ENCODE measurements at regions not wholly inside any gene's neighbourhood (a gene's known extent, or its start where the extent isn't known, plus 50 kb on each side); places are given as distances from the start of the nearest gene placed in this dataset.
"Not testable (repeated sequence)": the region's sequence is repeated elsewhere in the genome, so short reads cannot be mapped to it uniquely, and the experiment has no call there.

DNA sequence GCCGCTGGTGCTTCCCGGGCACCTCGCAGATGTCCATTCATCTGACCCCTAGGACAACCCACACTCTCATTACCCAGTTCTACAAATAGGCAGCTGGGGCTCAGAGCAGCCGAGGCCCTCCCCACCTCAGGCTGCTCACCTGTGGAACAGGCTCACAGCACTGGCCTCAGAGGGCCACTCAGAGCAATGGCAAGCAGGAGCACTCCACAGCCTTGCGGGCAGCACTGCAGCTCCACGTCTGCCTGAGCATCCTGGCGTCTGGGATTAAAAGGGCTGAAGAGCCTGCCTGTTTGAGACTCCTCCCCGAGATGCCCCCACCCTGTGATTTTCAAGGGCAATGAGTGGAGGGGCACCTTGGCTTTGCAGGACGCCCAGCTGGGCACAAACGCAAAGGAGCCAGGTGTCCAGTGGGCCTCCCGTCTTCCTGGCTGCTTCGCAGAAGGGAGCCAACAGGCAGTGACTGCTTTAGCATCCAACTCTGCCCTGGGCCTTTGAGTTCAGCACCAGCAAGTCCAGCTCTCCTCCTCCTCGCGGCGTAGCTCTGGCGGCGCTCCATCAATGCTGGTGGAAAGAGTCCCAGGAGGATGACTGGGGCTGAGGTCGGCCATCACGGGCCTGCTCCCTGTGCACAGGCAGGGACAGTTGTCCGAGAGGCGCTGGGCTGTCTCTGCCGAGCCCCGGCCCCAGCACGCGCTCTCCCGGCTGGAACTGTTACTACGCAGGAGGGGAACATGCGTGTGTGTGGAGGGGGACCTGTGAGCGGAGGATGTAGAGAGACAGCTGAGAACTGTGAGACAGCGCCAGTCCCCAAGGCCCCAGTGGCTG is 297.2 kb downstream of the NDUFA10 start:
- DNase-seq (ENCODE audit: low read depth): no peak

DNA sequence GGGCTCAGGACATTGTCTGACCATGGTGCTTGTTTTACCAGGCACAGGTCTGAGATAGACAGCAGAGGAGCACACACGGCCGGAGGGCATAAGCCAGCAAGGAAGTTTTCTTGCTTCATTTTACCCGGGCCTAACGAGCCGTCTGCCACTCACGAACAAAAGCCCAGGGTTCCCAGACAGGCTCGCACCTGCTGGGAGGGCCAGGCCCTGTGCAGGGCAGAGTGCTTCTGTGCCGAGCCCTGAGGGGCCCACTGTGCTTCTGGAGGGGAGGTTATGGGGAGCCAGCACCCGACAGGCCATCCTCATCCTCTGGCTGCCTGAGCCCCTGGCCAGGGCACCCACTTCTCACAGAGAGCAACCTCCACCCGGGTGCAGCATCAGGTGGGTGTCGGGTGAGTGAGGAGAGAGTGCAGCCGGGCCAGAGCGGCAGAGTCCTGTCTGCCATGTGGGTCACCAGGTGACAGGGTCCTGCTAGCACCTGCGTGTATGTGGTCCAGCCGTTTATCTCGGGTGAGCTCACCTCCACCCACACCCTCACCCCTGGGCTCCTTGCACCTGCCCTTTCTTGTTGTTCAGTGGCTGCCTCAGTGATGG is 297.9 kb downstream of the NDUFA10 start:
- no peak for DNase-seq (ENCODE audit: low read depth)

DNA sequence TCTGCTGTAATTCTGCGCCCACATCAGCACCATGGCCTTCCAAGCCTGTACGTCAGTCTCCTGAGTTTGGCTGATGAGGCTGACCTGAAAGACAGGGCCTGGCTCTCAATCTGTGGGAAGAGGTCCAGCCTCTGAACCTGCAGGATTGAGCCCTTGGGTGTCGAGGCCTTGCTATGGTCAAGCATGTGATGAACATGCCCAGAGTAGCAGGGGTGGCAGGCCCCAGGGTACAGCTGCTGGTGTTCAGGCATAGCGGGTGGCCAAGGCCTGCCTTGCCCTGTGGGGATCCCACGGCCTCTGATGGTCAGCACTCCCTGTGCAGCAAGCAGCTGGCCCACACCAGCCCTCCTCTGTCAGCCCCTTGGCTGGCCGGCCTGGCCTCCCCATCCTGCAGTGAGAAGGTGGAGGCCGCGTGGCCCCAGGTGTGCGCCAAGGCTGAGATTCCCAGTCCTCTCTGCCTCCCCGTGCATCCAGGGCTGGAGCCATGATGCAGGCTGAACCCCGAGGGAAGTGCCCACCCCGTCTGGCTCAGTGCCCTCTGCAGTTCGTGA is 298.4 kb downstream of the NDUFA10 start:
- no peak for DNase-seq (ENCODE audit: low read depth)

DNA sequence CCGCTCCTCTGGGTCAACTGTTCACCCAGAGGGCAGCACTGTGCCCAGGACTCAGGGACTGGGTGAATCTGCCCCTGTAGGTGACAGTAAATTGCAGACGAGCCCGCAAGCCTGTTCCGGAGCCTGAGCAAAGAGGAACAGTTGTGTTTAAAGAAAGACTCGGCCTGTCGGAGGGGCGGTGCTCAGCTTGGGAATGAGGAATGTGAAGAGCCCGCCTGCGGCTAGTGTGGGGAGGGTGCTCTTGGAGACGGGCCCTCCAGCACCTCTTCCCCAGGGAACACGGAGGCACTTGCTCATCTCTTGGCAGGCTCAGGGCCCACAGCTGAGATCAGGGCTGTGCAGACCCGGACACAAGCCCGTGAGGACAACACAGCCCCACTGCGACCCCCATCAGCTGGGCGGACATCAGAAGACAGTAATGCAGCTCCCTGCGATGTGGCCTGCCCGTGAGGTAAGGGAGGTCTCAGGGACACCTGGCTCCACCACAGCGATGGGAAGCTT is 299.0 kb downstream of the NDUFA10 start:
- DNase-seq (ENCODE audit: low read depth): no peak

DNA sequence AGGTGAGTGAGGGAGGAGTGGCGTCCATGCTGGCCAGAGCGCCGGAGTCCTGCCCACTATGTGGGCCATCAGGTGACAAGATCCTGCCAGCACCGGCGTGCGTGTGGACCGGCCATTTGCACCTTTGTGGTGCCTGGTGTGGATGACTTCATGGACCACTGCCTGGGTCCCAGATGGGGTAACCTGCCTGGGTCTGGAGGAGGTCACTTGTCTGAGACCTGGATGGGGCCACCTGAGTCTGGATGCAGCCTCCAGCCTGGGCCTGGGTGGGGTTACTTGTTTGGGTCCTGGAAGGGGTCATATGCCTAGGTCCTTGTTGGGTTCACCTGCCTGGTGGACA is 299.6 kb downstream of the NDUFA10 start:
- no peak for DNase-seq (ENCODE audit: low read depth)

DNA sequence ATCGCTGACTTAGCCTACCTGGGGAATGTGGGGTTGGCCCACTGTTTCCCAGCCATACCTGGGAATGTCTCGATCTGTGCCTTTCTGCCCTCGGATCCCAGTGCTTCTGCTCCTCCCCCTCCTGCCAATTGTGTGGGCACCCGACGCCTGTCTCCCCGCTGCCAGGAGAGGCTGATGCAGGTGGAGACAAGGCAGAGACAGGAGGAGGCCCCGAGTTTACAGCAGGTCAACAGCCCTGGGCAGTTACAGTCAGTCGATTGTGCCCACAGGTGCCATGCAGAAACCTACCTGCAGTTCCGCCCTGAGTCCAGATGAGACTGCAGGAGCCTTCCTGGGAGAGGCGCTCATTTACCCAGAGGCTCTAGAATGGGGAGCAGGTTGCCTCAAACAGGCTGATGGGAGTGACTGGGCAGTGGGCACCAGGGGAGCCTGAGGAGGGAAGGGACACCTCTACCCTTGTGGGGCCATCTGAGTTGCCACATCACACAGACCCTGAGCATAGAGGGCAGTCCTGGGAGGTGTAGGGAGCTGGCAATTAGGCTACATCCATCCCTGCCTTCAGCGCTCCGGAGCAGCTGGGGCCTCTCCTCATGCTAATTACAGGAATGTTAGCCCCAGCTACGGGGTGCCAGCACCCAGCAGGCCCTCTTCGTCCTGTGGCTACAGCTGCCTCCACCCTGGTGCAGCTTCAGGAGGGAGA is 300.1 kb downstream of the NDUFA10 start:
- DNase-seq (ENCODE audit: low read depth): no peak

DNA sequence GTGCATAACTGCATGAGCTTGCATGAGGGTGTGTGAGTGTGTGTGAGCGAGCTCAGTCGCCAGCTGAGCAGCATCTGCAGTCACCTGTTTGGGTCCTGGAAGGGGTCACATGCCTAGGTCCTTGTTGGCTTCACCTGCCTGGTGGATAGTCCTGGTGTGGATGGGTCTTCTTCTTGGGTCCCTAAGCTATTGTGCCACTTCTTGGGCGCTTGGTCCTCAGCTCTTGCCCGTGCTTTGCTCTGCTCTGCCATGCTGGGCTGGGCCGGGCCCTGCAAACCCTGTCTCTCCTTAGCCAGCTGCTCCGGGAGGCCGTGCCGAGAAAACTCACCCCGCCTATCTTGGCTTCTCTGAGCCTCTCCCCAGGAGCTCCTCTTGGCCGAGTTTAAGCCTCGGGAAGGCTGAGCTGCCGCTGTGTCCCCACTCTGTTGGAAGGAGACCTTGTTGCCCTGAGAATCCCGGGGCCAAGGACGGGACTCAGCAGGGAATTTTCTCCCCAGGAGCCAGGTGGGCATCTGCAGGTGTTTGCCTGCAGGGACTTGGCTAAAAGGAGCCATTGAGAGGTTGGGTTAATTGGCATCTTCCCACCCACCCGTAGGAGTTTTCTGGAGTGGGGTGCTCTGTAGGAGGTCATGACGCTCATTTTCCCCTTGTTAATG is 300.8 kb downstream of the NDUFA10 start:
- DNase-seq (ENCODE audit: low read depth): no peak

DNA sequence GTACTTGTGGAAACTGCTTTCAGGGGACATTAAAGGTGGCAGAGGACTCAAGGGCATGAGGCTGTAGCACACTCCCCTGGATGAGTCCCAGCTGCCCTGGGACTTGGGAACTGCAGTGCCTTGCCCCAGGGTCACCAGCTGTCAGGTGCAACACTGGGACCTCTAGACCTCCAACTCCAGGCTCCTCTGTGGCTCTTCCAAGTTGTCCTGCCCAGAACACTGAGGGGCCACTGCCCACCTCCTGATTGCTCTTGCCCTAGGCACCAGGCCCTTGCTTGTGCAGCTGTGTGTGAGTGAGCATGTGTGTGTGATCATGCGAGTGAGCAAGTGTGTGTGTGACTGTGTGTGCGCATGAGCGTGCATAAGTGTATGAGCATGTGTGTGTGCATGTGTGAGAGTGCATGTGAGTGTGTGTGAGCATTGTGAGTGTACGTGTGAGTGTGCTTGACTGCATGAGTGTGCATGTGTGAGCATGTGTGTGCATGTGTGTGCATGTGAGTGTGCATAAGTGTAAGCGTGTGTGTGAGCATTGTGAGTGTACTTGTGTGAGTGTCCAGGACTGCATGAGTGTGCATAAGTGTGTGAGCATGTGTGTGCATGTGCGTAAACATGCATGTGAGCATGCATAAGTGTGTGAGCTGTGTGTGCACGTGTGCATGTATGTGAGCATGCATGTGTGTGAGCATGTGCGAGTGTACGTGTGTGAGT is 301.5 kb downstream of the NDUFA10 start:
- no peak for DNase-seq (ENCODE audit: low read depth)

DNA sequence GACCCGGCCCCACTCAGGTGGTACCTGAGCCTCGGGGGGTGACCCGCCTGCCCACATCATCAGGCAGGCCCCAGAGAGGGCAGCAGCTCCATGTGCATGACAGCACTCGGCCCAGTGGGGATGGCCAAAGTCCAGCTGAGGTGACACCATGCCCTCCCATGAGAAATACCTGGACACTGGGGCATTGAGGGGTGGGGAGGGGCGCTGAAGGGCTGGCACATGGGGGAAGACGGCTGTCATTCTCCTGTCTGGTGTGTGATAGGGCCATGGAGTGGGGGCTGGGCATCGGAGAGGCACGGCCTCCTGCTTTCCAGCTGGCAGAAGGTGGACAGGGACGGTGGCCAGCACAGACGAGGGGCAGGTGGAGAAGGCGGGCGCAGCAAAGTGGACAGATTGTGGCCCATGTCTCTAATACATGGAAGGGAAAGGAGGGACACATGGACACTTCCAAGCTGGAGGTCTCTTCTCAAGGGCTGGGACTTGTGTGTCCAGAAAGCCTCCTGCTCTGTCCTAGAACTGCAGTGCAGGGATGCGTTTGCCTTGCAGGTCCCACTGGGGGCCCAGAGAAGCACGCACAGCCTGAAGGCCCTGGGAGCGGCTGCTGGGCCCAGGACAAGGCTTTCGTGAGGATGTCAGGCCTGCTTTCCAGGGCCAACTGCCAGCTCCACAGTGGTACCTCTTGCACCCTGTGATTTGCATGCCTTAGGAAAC is 302.2 kb downstream of the NDUFA10 start:
- DNase-seq (ENCODE audit: low read depth): no peak

DNA sequence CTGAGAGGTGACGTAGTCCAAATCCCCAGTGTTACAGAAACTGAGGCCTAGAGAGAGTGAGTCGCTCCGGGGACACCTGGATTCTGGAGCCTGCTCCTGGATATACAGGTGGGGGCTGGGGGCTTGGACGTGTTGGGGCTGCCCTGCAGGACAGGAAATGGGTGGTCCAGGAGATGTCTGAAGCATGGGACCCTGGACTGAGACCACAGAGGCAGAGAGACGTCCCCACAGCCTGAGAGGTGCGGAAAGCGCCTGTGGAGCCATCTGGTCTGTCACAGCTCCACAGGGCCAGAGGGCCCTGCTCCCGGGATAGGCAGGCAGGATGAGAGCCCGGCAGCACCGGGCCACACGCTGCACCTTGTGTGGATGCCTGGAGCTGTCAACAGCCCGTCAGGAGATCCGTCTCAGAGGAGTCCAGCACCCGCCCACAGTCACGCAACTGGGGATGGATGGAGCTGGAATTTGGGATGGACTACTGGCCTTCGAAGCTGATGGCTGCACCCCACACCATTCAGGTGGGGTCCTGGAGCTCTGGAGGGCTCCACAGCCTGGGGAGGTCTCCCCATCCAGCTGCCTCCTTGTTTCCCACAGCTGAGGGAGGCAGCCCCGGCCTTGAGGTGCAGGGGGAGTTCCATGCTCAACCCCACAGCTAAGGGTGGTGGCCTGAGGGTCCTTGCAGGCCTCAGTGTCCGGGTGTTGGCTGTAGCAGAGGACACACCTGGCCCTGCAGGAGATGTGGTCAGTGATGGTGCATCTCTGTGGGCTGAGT is 303.0 kb downstream of the NDUFA10 start:
- no peak for DNase-seq (ENCODE audit: low read depth)

DNA sequence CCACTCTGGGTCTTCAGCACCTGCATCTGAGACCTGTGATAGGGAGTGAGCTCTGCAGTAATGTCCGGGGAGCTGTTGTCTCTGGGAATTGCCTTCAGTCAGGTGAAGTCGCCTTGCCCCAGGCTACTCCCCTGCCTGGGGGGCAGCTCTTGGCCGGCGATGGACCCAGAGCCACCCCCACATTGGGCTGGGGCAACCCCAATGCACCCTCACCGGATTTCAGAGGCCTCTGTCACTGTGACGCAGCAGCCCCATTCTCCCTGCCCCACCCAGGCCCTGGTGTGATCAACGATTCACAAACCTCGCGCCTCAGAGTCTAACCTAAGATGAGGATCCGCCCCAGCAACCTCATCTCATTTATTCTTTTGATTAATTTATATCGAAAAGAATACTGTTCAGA is 303.6 kb downstream of the NDUFA10 start:
- DNase-seq (ENCODE audit: low read depth): no peak

DNA sequence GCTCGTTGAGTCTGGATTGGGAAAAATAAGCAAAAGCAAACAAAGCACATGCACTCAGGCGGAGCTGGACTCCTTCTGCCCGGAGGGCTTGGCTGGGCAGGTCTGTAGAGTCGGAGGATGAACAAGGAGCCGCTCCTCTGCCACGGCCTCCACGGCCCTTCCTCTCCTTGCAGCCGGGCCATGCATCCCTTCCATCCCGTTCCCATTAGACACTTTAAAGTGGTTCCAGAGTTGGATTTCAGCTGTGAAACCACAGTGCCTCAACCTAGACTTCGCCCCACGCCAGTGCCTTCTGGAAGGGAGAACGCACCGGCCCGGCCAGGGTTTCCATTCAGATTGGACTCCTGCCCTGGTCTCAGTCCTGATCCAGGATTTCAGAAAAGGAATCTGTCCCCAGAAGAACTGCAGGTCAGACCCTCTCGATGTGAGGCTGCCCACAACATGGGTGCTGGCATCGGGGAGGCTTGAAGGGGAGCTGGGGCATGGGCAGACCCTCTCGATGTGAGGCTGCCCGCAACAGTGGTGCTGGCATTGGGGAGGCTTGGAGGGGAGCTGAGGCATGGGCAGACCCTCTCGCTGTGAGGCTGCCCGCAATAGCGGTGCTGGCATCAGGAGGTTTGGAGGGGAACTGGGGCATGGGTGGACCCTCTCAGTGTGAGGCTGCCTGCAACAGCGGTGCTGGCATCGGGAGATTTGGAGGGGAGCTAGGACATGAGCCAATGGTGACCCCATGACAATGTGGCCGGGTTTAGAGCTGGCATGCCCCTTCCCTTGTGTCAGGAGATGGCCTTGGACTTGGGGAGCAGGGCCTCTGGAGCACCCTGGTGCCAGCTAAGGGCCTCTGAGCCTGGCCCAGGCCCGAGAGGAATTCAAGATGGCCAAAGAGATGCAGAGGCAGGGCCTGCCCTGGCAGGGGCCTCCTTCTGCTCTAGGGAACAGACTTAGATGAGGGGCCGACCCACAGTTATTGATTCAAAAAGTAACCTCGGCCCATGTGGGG is 304.5 kb downstream of the NDUFA10 start:
- DNase-seq (ENCODE audit: low read depth): no peak

DNA sequence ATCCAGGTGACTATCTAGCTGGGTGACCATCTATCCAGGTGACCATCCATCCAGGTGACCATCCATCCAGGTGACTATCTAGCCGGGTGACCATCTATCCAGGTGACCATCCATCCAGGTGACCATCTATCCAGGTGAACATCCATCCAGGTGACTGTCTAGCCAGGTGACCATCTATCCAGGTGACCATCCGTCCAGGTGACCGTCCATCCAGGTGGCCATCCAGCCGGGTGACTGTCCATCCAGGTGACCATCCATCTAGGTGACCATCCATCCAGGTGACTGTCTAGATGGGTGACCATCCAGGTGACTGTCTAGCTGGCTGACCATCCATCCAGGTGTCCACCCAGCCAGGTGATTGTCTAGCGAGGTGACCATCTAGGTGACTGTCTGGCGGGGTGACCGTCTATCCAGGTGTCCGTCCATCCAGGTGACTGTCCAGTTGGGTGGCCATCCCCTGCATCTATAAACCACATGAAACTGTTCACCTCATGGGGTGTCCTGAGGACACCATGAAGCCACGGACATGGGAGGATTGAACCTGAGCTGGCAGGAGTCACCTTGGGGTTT is 305.3 kb downstream of the NDUFA10 start:
- no peak for DNase-seq (ENCODE audit: low read depth)

DNA sequence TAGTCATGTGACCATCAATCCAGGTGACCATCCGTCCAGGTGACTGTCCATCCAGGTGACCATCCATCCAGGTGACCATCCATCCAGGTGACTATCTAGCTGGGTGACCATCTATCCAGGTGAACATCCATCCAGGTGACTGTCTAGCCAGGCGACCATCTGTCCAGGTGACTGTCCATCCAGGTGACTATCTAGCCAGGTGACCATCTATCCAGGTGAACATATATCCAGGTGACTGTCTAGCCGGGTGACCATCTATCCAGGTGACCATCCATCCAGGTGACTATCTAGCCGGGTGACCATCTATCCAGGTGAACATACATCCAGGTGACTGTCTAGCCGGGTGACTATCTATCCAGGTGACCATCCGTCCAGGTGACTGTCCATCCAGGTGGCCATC is 306.2 kb downstream of the NDUFA10 start:
- DNase-seq (ENCODE audit: low read depth): not testable (repeated sequence)

DNA sequence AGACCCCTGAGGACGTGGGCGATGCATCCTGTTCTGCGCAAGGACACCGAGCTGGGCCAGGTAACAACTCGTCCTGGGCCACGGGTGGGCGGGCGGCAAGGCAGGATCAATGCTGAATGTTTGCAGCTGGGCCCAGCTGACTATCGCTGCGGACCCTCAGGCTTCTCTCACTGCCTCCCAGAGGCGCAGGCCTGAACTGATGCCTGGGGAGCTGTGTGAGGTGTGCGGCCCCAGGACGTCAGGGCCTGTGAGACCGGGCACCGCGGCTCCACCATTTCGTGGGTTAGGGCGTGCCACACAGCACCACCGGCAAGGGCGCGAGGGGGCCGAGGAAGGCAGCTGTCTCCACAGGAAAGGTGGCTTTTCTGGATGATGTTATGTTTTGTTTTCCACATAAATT is 307.4 kb downstream of the NDUFA10 start:
- DNase-seq (ENCODE audit: low read depth): no peak

DNA sequence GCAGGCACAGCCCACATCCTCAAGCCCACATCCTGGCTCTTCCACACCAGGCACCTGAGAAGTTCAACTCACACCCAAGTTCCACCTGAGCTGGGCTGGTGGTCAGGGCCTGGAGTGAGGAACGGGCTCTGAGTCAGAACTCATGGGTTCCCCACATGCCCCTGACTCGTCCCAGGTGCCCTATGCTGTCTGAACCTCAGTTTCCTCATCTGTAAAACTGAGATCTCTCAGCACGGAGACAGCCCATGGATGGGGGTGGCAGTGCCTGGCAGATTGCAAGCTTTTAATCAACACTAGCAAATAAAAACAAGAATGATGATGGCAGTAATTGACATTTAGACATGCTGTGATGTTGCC is 307.8 kb downstream of the NDUFA10 start:
- DNase-seq (ENCODE audit: low read depth): no peak

DNA sequence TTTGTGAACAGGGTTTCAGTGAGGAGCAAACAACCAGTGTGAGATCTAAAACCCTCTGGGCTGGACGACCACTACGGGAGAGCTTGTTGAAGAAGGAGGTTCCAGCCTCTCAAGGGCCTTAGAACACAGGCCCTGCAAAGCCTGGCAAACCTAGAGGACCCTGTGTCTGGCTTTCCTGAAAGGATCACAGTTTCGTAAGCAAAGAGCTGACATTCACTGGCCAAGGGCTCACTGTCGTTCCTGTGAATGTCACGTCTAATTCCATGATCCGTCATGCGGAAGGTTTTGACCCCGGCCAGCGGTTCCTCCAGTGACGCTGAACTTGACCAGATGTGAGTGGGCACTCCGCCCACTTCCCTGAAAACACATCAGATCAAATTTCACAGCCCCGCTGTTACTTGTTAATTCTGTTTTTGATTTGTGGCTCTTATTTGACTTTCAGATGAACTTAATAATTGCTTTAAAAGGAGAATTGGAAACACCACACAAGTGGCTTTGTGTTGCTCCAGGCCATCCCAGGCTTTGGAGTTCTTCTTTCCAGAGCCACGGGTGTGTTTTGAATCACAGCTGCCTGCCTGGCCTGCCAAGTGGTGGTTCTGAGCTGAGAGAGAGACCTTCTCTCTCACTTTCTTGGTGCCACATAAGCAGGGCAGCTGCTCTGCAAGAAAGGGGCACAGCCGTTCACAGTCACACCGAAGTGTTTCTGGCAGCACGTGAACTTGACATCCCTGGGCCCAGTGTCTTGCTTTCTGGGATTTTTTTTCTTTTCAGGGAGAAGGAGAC is 308.4 kb downstream of the NDUFA10 start:
- DNase-seq (ENCODE audit: low read depth): no peak

DNA sequence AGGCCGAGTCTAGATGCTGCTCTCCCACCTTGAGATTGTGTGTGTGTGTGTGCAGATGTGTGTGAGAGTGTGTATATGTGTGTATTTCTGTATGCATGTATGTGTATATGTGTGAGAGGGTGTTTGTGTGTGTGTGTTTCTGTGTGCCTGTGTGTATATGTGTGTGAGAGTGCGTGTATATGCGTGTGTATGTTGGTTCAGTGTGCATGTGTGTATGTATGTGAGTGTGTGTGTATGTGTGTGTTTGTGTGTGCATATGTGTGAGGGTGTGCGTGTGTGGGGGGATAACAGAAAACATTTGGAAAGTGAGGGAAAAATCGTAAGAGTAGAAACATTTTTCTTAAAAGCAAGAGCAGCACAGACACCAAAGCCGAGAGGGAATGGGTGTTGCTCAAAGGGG is 309.1 kb downstream of the NDUFA10 start:
- DNase-seq (ENCODE audit: low read depth): no peak
